ENCODE measurements at regions not wholly inside any gene's neighbourhood (a gene's known extent, or its start where the extent isn't known, plus 50 kb on each side); places are given as distances from the start of the nearest gene placed in this dataset.
A peak's percentile ranks its signal among the peaks of the same experiment; 100 is the strongest.

GRCh38 chr5:107088907-107089306 lies 581.8 kb downstream of the EFNA5 start:
- Histone ChIP-seq H3K36me3 (ENCODE audit: control insufficient read depth in 1 of 2, insufficient read depth in 2 of 2, low read length in 1 of 2) (no peaks in the 10 kb centered on the region), H3K4me3 (ENCODE audit: low read length in 2 of 2) (no peak overlapping the region), H3K4me1 (ENCODE audit: control insufficient read depth in 1 of 2, insufficient read depth in 2 of 2, low read length in 2 of 2) (no peaks in the 10 kb centered on the region), H3K27me3 (ENCODE audit: control insufficient read depth in 1 of 2, insufficient read depth in 2 of 2, low read length in 1 of 2) (no peaks in the 10 kb centered on the region), H3K9me3 (ENCODE audit: control insufficient read depth, low read length) (no peaks in the 10 kb centered on the region), H3K27ac (ENCODE audit: low read depth in 1 of 2, low read length in 2 of 2) (no peak overlapping the region)
- WGBS, 2 donors, result 97 to 100% methylated on average over 1 of the region's 1 CpG
- intact Hi-C loops (cut with DNase I), result no loop called here
- ATAC-seq (ENCODE audit: low FRiP score), result no peak
- no peak for DNase-seq

- WGBS, 2 donors, result 94 to 97% methylated on average over 1 of the region's 1 CpG
- H3K36me3 ChIP-seq (ENCODE audit: control insufficient read depth in 1 of 2, insufficient read depth in 2 of 2, low read length in 1 of 2), result no peaks in the 10 kb centered on the region
- H3K27me3 ChIP-seq (ENCODE audit: control insufficient read depth in 1 of 2, insufficient read depth in 2 of 2, low read length in 1 of 2), result no peaks in the 10 kb centered on the region
- DNase-seq, result no peak
- no peaks in the 10 kb centered on the region for H3K4me1 ChIP-seq (ENCODE audit: control insufficient read depth in 1 of 2, insufficient read depth in 2 of 2, low read length in 2 of 2)
- intact Hi-C loops (cut with DNase I), result no loop called here
- ATAC-seq (ENCODE audit: low FRiP score), result no peak
- no peak overlapping the region for H3K4me3 ChIP-seq (ENCODE audit: low read length in 2 of 2)
- H3K9me3 ChIP-seq (ENCODE audit: control insufficient read depth, low read length), result no peaks in the 10 kb centered on the region
- no peak overlapping the region for H3K27ac ChIP-seq (ENCODE audit: low read depth in 1 of 2, low read length in 2 of 2)
Measured at GRCh38 chr5:107085572-107085971, 585.2 kb downstream of the EFNA5 start.

GRCh38 chr5:107074996-107075395 lies 595.7 kb downstream of the EFNA5 start:
- WGBS, 2 donors, result 85 to 86% methylated on average over 1 of the region's 1 CpG
- intact Hi-C loops (cut with DNase I), result no loop called here
- no peaks in the 10 kb centered on the region for H3K4me1 ChIP-seq (ENCODE audit: control insufficient read depth in 1 of 2, insufficient read depth in 2 of 2, low read length in 2 of 2)
- DNase-seq (no peak), ATAC-seq (ENCODE audit: low FRiP score) (no peak)
- H3K36me3 ChIP-seq (ENCODE audit: control insufficient read depth in 1 of 2, insufficient read depth in 2 of 2, low read length in 1 of 2), result no peaks in the 10 kb centered on the region
- no peak overlapping the region for H3K4me3 ChIP-seq (ENCODE audit: low read length in 2 of 2)
- H3K27me3 ChIP-seq (ENCODE audit: control insufficient read depth in 1 of 2, insufficient read depth in 2 of 2, low read length in 1 of 2), result no peaks in the 10 kb centered on the region
- H3K9me3 ChIP-seq (ENCODE audit: control insufficient read depth, low read length), result peaks cover 2% of the 10 kb centered on the region
- no peak overlapping the region for H3K27ac ChIP-seq (ENCODE audit: low read depth in 1 of 2, low read length in 2 of 2)

- WGBS, 2 donors, result 95 to 100% methylated on average over 1 of the region's 1 CpG
- ATAC-seq (ENCODE audit: low FRiP score) (no peak), DNase-seq (no peak)
- Histone ChIP-seq H3K9me3 (ENCODE audit: control insufficient read depth, low read length) (peaks cover 2% of the 10 kb centered on the region), H3K36me3 (ENCODE audit: control insufficient read depth in 1 of 2, insufficient read depth in 2 of 2, low read length in 1 of 2) (no peaks in the 10 kb centered on the region), H3K27me3 (ENCODE audit: control insufficient read depth in 1 of 2, insufficient read depth in 2 of 2, low read length in 1 of 2) (no peaks in the 10 kb centered on the region), H3K27ac (ENCODE audit: low read depth in 1 of 2, low read length in 2 of 2) (no peak overlapping the region), H3K4me3 (ENCODE audit: low read length in 2 of 2) (no peak overlapping the region), H3K4me1 (ENCODE audit: control insufficient read depth in 1 of 2, insufficient read depth in 2 of 2, low read length in 2 of 2) (no peaks in the 10 kb centered on the region)
- intact Hi-C loops (cut with DNase I), result no loop called here
Measured at GRCh38 chr5:107072967-107073366, 597.8 kb downstream of the EFNA5 start.

- DNase-seq, result no peak
- Histone ChIP-seq H3K4me3 (ENCODE audit: low read length in 2 of 2) (no peak overlapping the region), H3K9me3 (ENCODE audit: control insufficient read depth, low read length) (peaks cover 2% of the 10 kb centered on the region), H3K27ac (ENCODE audit: low read depth in 1 of 2, low read length in 2 of 2) (no peak overlapping the region), H3K4me1 (ENCODE audit: control insufficient read depth in 1 of 2, insufficient read depth in 2 of 2, low read length in 2 of 2) (no peaks in the 10 kb centered on the region), H3K27me3 (ENCODE audit: control insufficient read depth in 1 of 2, insufficient read depth in 2 of 2, low read length in 1 of 2) (no peaks in the 10 kb centered on the region), H3K36me3 (ENCODE audit: control insufficient read depth in 1 of 2, insufficient read depth in 2 of 2, low read length in 1 of 2) (no peaks in the 10 kb centered on the region)
- no peak for ATAC-seq (ENCODE audit: low FRiP score)
- intact Hi-C loops (cut with DNase I), result no loop called here
Measured at GRCh38 chr5:107072440-107072839, 598.3 kb downstream of the EFNA5 start.

GRCh38 chr5:107068782-107069181 lies 602.0 kb downstream of the EFNA5 start:
- Histone ChIP-seq H3K4me3 (ENCODE audit: low read length in 2 of 2) (no peak overlapping the region), H3K9me3 (ENCODE audit: control insufficient read depth, low read length) (peaks cover 2% of the 10 kb centered on the region), H3K36me3 (ENCODE audit: control insufficient read depth in 1 of 2, insufficient read depth in 2 of 2, low read length in 1 of 2) (no peaks in the 10 kb centered on the region), H3K27me3 (ENCODE audit: control insufficient read depth in 1 of 2, insufficient read depth in 2 of 2, low read length in 1 of 2) (no peaks in the 10 kb centered on the region), H3K4me1 (ENCODE audit: control insufficient read depth in 1 of 2, insufficient read depth in 2 of 2, low read length in 2 of 2) (no peaks in the 10 kb centered on the region), H3K27ac (ENCODE audit: low read depth in 1 of 2, low read length in 2 of 2) (no peak overlapping the region)
- WGBS, 2 donors, result 67 to 72% methylated on average over 1 of the region's 1 CpG
- DNase-seq (no peak), ATAC-seq (ENCODE audit: low FRiP score) (no peak)
- intact Hi-C loops (cut with DNase I), result no loop called here

- intact Hi-C loops (cut with DNase I), result no loop called here
- H3K9me3 ChIP-seq (ENCODE audit: control insufficient read depth, low read length), result peaks cover 2% of the 10 kb centered on the region
- no peaks in the 10 kb centered on the region for H3K4me1 ChIP-seq (ENCODE audit: control insufficient read depth in 1 of 2, insufficient read depth in 2 of 2, low read length in 2 of 2)
- H3K27me3 ChIP-seq (ENCODE audit: control insufficient read depth in 1 of 2, insufficient read depth in 2 of 2, low read length in 1 of 2), result no peaks in the 10 kb centered on the region
- no peaks in the 10 kb centered on the region for H3K36me3 ChIP-seq (ENCODE audit: control insufficient read depth in 1 of 2, insufficient read depth in 2 of 2, low read length in 1 of 2)
- H3K27ac ChIP-seq (ENCODE audit: low read depth in 1 of 2, low read length in 2 of 2), result no peak overlapping the region
- ATAC-seq (ENCODE audit: low FRiP score), result peak; percentile 38
- no peak overlapping the region for H3K4me3 ChIP-seq (ENCODE audit: low read length in 2 of 2)
- 26 to 28% methylated on average over 4 of the region's 4 CpGs for WGBS, 2 donors
- DNase-seq, result no peak
Measured at GRCh38 chr5:107067395-107067794, 603.3 kb downstream of the EFNA5 start.

GRCh38 chr5:107063511-107063910 lies 607.2 kb downstream of the EFNA5 start:
- H3K4me3 ChIP-seq (ENCODE audit: low read length in 2 of 2), result no peak overlapping the region
- no peaks in the 10 kb centered on the region for H3K9me3 ChIP-seq (ENCODE audit: control insufficient read depth, low read length)
- intact Hi-C loops (cut with DNase I), result no loop called here
- peaks cover 0 to 2% of the 10 kb centered on the region in 2 donors for H3K4me1 ChIP-seq (ENCODE audit: control insufficient read depth in 1 of 2, insufficient read depth in 2 of 2, low read length in 2 of 2)
- ATAC-seq (ENCODE audit: low FRiP score), result no peak
- DNase-seq, result no peak
- H3K36me3 ChIP-seq (ENCODE audit: control insufficient read depth in 1 of 2, insufficient read depth in 2 of 2, low read length in 1 of 2), result no peaks in the 10 kb centered on the region
- no peak overlapping the region for H3K27ac ChIP-seq (ENCODE audit: low read depth in 1 of 2, low read length in 2 of 2)
- H3K27me3 ChIP-seq (ENCODE audit: control insufficient read depth in 1 of 2, insufficient read depth in 2 of 2, low read length in 1 of 2), result no peaks in the 10 kb centered on the region

- intact Hi-C loops (cut with DNase I), result no loop called here
- DNase-seq (no peak), ATAC-seq (ENCODE audit: low FRiP score) (no peak)
- no peak overlapping the region for H3K4me3 ChIP-seq (ENCODE audit: low read length in 2 of 2)
- no peaks in the 10 kb centered on the region for H3K9me3 ChIP-seq (ENCODE audit: control insufficient read depth, low read length)
- no peaks in the 10 kb centered on the region for H3K36me3 ChIP-seq (ENCODE audit: control insufficient read depth in 1 of 2, insufficient read depth in 2 of 2, low read length in 1 of 2)
- WGBS, 2 donors, result 82 to 87% methylated on average over 3 of the region's 3 CpGs
- H3K4me1 ChIP-seq (ENCODE audit: control insufficient read depth in 1 of 2, insufficient read depth in 2 of 2, low read length in 2 of 2), result peaks cover 0 to 5% of the 10 kb centered on the region in 2 donors
- H3K27ac ChIP-seq (ENCODE audit: low read depth in 1 of 2, low read length in 2 of 2), result no peak overlapping the region
- H3K27me3 ChIP-seq (ENCODE audit: control insufficient read depth in 1 of 2, insufficient read depth in 2 of 2, low read length in 1 of 2), result no peaks in the 10 kb centered on the region
Measured at GRCh38 chr5:107058803-107059202, 611.9 kb downstream of the EFNA5 start.

All from aorta (tissue), 5 donors.